LNCaP clone FGC (cell line): ENCODE measurements at regions not wholly inside any gene's neighbourhood (a gene's known extent, or its start where the extent isn't known, plus 50 kb on each side); places are given as distances from the start of the nearest gene placed in this dataset.

Experiments
- DNase-seq: peaks from one replicate; pipeline ENCODE4 v3.0.0-alpha.2; 2011; ENCODE audit warnings: low read depth
- H3K4me3 ChIP-seq: 2 replicates; pipeline ENCODE4 v1.5.1; 2011; ENCODE audit warnings: mild to moderate bottlenecking, low read depth, low read length, control low read depth
- CTCF ChIP-seq: IDR thresholded peaks from 2 replicates; pipeline ENCODE4 v1.5.1; 2012; ENCODE audit warnings: mild to moderate bottlenecking; ENCODE audit not compliant: control insufficient read depth, insufficient read depth; ENCODE audit errors: extremely low read depth

GRCh38 chr1:184141361-184141880 lies 89.9 kb downstream of the TSEN15 start:
- no peak for DNase-seq
- no peak overlapping the region for H3K4me3 ChIP-seq
- no peak for TF ChIP-seq CTCF

GRCh38 chr1:184143449-184143848 lies 91.9 kb downstream of the TSEN15 start:
- no peak for DNase-seq

GRCh38 chr1:184145083-184145482 lies 93.6 kb downstream of the TSEN15 start:
- no peak for DNase-seq
- no peak overlapping the region for H3K4me3 ChIP-seq
- no peak for TF ChIP-seq CTCF

More at GRCh38 chr1:184143449-184143848, 91.9 kb downstream of the TSEN15 start:
- TF ChIP-seq CTCF = 0 out of 2 replicates have a peak, but pooled peaks have one; percentile 7
- H3K4me3 ChIP-seq = no peak overlapping the region

GRCh38 chr1:184146202-184146601 lies 94.7 kb downstream of the TSEN15 start:
- DNase-seq = no peak
- no peak for TF ChIP-seq CTCF

DNA sequence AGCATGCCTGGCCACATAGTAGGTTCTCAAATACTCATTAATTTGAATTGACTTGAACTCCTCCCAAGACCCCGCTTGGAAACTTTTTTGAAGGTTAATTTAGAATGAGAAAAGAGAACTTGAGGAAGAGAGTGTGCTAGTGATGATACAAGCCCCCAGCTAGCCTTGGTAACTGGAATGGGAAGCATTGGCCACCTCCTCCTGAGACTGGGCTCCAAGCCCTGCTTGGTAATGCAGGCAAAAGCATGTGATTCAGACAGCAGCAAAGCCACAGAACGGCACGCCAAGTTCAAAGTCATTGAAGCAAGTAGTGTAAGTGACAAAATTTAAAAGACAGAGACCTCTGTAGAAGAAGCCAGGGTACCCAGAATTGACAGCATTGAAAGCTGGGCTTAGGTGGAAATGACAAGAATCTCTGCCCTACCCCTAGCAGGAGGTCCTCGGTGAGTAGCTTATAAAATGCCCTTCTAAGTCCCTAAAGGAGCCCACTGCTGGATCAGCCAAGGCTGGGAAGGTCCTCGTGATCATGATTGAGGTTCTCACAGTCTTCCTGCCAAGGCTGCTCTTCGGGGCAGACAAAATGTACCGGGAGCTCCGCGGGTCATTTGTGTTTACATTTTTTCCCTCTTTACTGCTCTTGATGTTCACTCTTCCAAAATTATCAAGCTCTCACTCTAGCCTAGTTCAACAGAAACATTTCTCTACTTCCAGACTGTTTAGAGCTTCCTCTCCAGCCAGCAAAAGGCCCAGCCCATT lies 99.4 kb downstream of the TSEN15 start:
- no peak overlapping the region for H3K4me3 ChIP-seq
- no peak for DNase-seq
- no peak for TF ChIP-seq CTCF

More at GRCh38 chr1:184146202-184146601, 94.7 kb downstream of the TSEN15 start:
- no peak overlapping the region for H3K4me3 ChIP-seq

GRCh38 chr1:184152434-184152898 lies 100.9 kb downstream of the TSEN15 start:
- no peak overlapping the region for H3K4me3 ChIP-seq
- no peak for DNase-seq
- no peak for TF ChIP-seq CTCF
